ENCODE measurements at regions not wholly inside any gene's neighbourhood (a gene's known extent, or its start where the extent isn't known, plus 50 kb on each side); places are given as distances from the start of the nearest gene placed in this dataset.
"Not testable (repeated sequence)": the region's sequence is repeated elsewhere in the genome, so short reads cannot be mapped to it uniquely, and the experiment has no call there.

- DNase-seq (ENCODE audit: low spot score), result not testable (repeated sequence)
These were observed 105.2 kb upstream of the SNX2 start for GRCh38 chr5:122669709-122670108.

- no peak for DNase-seq (ENCODE audit: low spot score)
These were observed 101.5 kb upstream of the SNX2 start for GRCh38 chr5:122673343-122673742.

GRCh38 chr5:122674385-122674784 is 100.5 kb upstream of the SNX2 start:
- no peak for DNase-seq (ENCODE audit: low spot score)

GRCh38 chr5:122680623-122681350 is 94.1 kb upstream of the SNX2 start:
- DNase-seq (ENCODE audit: low spot score), result no peak

GRCh38 chr5:122683631-122684030 is 91.2 kb upstream of the SNX2 start:
- no peak for DNase-seq (ENCODE audit: low spot score)

- no peak for DNase-seq (ENCODE audit: low spot score)
These were observed 84.6 kb upstream of the SNX2 start for GRCh38 chr5:122690266-122690665.

GRCh38 chr5:122691931-122692330 is 82.9 kb upstream of the SNX2 start:
- DNase-seq (ENCODE audit: low spot score), result no peak

GRCh38 chr5:122693963-122694362 is 80.9 kb upstream of the SNX2 start:
- DNase-seq (ENCODE audit: low spot score), result no peak

GRCh38 chr5:122694884-122695283 is 80.0 kb upstream of the SNX2 start:
- DNase-seq (ENCODE audit: low spot score), result no peak

- DNase-seq (ENCODE audit: low spot score), result not testable (repeated sequence)
These were observed 78.1 kb upstream of the SNX2 start for GRCh38 chr5:122696735-122697134.

- DNase-seq (ENCODE audit: low spot score), result no peak
These were observed 77.7 kb upstream of the SNX2 start for GRCh38 chr5:122697191-122697590.

- no peak for DNase-seq (ENCODE audit: low spot score)
These were observed 75.7 kb upstream of the SNX2 start for GRCh38 chr5:122699201-122699600.

GRCh38 chr5:122701640-122702523 is 73.0 kb upstream of the SNX2 start:
- DNase-seq (ENCODE audit: low spot score), result no peak

- no peak for DNase-seq (ENCODE audit: low spot score)
These were observed 72.4 kb upstream of the SNX2 start for GRCh38 chr5:122702524-122702875.

- DNase-seq (ENCODE audit: low spot score), result no peak
These were observed 71.7 kb upstream of the SNX2 start for GRCh38 chr5:122703203-122703602.

- peak; percentile 12 for DNase-seq (ENCODE audit: low spot score)
These were observed 70.4 kb upstream of the SNX2 start for GRCh38 chr5:122704247-122705036.

GRCh38 chr5:122705851-122706250 is 69.0 kb upstream of the SNX2 start:
- DNase-seq (ENCODE audit: low spot score), result no peak

GRCh38 chr5:122707796-122708195 is 67.1 kb upstream of the SNX2 start:
- no peak for DNase-seq (ENCODE audit: low spot score)

GRCh38 chr5:122713041-122713440 is 61.8 kb upstream of the SNX2 start:
- DNase-seq (ENCODE audit: low spot score), result no peak

- no peak for DNase-seq (ENCODE audit: low spot score)
These were observed 59.8 kb upstream of the SNX2 start for GRCh38 chr5:122715095-122715494.

GRCh38 chr5:122718611-122719010 is 56.3 kb upstream of the SNX2 start:
- DNase-seq (ENCODE audit: low spot score), result no peak

- DNase-seq (ENCODE audit: low spot score), result no peak
These were observed 54.7 kb upstream of the SNX2 start for GRCh38 chr5:122719991-122720746.
